ENCODE measurements at regions not wholly inside any gene's neighbourhood (a gene's known extent, or its start where the extent isn't known, plus 50 kb on each side); places are given as distances from the start of the nearest gene placed in this dataset.

DNA sequence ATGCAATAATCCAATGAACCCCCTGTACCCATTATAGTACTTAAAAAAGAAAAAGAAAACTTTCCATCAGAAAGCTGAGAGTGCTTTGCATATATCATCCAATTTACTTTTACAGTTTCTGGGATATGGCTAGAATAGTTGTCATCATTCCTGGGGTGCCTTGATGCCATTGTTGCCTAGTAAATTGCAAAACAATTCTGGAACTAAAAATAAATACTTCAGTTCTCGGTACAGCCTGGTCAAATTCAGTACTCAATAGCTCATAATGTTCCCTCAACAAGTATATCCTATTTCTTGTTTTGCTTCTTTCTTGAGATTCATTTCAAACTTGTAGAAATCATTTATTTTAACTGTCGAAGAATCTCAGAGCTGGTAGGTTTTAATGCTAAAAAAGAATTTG is 334.7 kb upstream of the MDFIC2 start:
- Histone ChIP-seq H3K4me1 (ENCODE audit: control insufficient read depth in 4 of 4, insufficient read depth in 4 of 4, low read length in 3 of 4) (no peaks in the 10 kb centered on the region), H3K36me3 (ENCODE audit: control insufficient read depth in 4 of 4, insufficient read depth in 3 of 4, low read depth in 1 of 4, low read length in 3 of 4) (no peaks in the 10 kb centered on the region), H3K4me3 (ENCODE audit: low read depth in 1 of 3, low read length in 3 of 3) (no peak overlapping the region), H3K27ac (ENCODE audit: low read depth in 1 of 2, low read length in 2 of 2) (no peak overlapping the region), H3K27me3 (ENCODE audit: control insufficient read depth in 4 of 4, insufficient read depth in 4 of 4, low read length in 3 of 4) (no peaks in the 10 kb centered on the region), H3K9me3 (ENCODE audit: control insufficient read depth in 4 of 4, low read length in 3 of 4) (no peaks in the 10 kb centered on the region), H3K9ac (ENCODE audit: low read depth in 1 of 2, low read length in 2 of 2) (no peak overlapping the region)
- DNase-seq (ENCODE audit: low spot score): no peak
- 86% methylated on average over 2 of the region's 2 CpGs for WGBS
- no peak for TF ChIP-seq RXRA (IDR thresholded peaks at IDR 0.05)
- TF ChIP-seq TAF1 (conservative IDR thresholded peaks at IDR 0.05): no peak
- TF ChIP-seq, protein P1, sequence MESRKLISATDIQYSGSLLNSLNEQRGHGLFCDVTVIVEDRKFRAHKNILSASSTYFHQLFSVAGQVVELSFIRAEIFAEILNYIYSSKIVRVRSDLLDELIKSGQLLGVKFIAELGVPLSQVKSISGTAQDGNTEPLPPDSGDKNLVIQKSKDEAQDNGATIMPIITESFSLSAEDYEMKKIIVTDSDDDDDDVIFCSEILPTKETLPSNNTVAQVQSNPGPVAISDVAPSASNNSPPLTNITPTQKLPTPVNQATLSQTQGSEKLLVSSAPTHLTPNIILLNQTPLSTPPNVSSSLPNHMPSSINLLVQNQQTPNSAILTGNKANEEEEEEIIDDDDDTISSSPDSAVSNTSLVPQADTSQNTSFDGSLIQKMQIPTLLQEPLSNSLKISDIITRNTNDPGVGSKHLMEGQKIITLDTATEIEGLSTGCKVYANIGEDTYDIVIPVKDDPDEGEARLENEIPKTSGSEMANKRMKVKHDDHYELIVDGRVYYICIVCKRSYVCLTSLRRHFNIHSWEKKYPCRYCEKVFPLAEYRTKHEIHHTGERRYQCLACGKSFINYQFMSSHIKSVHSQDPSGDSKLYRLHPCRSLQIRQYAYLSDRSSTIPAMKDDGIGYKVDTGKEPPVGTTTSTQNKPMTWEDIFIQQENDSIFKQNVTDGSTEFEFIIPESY (IDR thresholded peaks at IDR 0.05): no peak
- no peak for TF ChIP-seq EGR1 (IDR thresholded peaks at IDR 0.05; ENCODE audit: low read depth in 2 of 2)
- TF ChIP-seq YY1 (IDR thresholded peaks at IDR 0.05): no peak
- TF ChIP-seq, protein P2, sequence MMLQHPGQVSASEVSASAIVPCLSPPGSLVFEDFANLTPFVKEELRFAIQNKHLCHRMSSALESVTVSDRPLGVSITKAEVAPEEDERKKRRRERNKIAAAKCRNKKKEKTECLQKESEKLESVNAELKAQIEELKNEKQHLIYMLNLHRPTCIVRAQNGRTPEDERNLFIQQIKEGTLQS (IDR thresholded peaks at IDR 0.05): no peak
- TF ChIP-seq HNF4A (conservative IDR thresholded peaks at IDR 0.05): no peak

DNA sequence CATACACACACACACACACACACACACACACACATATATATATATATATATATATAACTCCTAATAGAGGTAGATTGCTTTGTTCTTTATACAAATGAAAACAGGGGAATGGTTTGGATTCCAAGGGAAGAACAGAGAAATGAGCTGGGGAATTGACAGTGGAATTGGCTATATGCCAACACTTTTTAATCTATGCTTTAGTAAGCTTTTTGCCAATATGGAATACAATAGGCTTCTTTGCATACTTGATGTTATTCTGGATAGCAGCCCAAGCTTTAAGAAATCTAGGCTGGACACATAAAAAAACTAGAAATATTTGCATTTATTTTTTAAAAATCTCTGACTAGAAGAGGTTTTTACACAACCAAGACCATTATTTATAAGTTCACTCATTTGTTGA is 334.2 kb upstream of the MDFIC2 start:
- Histone ChIP-seq H3K9ac (ENCODE audit: low read depth in 1 of 2, low read length in 2 of 2) (no peak overlapping the region), H3K4me3 (ENCODE audit: low read depth in 1 of 3, low read length in 3 of 3) (no peak overlapping the region), H3K27me3 (ENCODE audit: control insufficient read depth in 4 of 4, insufficient read depth in 4 of 4, low read length in 3 of 4) (no peaks in the 10 kb centered on the region), H3K36me3 (ENCODE audit: control insufficient read depth in 4 of 4, insufficient read depth in 3 of 4, low read depth in 1 of 4, low read length in 3 of 4) (no peaks in the 10 kb centered on the region), H3K4me1 (ENCODE audit: control insufficient read depth in 4 of 4, insufficient read depth in 4 of 4, low read length in 3 of 4) (no peaks in the 10 kb centered on the region), H3K27ac (ENCODE audit: low read depth in 1 of 2, low read length in 2 of 2) (no peak overlapping the region), H3K9me3 (ENCODE audit: control insufficient read depth in 4 of 4, low read length in 3 of 4) (no peaks in the 10 kb centered on the region)
- TF ChIP-seq, protein P1 (IDR thresholded peaks at IDR 0.05): no peak
- TF ChIP-seq NR2F2 (IDR thresholded peaks at IDR 0.05) (no peak), TAF1 (conservative IDR thresholded peaks at IDR 0.05) (no peak), GABPA (IDR thresholded peaks at IDR 0.05 in 1 of 2, conservative IDR thresholded peaks at IDR 0.05 in 1 of 2) (no peak), HNF4G (IDR thresholded peaks at IDR 0.05) (no peak), SP1 (IDR thresholded peaks at IDR 0.05) (no peak), JUND (IDR thresholded peaks at IDR 0.05) (no peak), RAD21 (IDR thresholded peaks at IDR 0.05) (no peak), RXRA (IDR thresholded peaks at IDR 0.05) (no peak), FOXA2 (IDR thresholded peaks at IDR 0.05) (no peak)
- TF ChIP-seq, protein P3, sequence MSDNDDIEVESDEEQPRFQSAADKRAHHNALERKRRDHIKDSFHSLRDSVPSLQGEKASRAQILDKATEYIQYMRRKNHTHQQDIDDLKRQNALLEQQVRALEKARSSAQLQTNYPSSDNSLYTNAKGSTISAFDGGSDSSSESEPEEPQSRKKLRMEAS (IDR thresholded peaks at IDR 0.05): no peak
- TF ChIP-seq, protein P2 (IDR thresholded peaks at IDR 0.05): no peak
- TF ChIP-seq, protein P4, sequence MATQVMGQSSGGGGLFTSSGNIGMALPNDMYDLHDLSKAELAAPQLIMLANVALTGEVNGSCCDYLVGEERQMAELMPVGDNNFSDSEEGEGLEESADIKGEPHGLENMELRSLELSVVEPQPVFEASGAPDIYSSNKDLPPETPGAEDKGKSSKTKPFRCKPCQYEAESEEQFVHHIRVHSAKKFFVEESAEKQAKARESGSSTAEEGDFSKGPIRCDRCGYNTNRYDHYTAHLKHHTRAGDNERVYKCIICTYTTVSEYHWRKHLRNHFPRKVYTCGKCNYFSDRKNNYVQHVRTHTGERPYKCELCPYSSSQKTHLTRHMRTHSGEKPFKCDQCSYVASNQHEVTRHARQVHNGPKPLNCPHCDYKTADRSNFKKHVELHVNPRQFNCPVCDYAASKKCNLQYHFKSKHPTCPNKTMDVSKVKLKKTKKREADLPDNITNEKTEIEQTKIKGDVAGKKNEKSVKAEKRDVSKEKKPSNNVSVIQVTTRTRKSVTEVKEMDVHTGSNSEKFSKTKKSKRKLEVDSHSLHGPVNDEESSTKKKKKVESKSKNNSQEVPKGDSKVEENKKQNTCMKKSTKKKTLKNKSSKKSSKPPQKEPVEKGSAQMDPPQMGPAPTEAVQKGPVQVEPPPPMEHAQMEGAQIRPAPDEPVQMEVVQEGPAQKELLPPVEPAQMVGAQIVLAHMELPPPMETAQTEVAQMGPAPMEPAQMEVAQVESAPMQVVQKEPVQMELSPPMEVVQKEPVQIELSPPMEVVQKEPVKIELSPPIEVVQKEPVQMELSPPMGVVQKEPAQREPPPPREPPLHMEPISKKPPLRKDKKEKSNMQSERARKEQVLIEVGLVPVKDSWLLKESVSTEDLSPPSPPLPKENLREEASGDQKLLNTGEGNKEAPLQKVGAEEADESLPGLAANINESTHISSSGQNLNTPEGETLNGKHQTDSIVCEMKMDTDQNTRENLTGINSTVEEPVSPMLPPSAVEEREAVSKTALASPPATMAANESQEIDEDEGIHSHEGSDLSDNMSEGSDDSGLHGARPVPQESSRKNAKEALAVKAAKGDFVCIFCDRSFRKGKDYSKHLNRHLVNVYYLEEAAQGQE (IDR thresholded peaks at IDR 0.05): no peak
- TF ChIP-seq, protein P5, sequence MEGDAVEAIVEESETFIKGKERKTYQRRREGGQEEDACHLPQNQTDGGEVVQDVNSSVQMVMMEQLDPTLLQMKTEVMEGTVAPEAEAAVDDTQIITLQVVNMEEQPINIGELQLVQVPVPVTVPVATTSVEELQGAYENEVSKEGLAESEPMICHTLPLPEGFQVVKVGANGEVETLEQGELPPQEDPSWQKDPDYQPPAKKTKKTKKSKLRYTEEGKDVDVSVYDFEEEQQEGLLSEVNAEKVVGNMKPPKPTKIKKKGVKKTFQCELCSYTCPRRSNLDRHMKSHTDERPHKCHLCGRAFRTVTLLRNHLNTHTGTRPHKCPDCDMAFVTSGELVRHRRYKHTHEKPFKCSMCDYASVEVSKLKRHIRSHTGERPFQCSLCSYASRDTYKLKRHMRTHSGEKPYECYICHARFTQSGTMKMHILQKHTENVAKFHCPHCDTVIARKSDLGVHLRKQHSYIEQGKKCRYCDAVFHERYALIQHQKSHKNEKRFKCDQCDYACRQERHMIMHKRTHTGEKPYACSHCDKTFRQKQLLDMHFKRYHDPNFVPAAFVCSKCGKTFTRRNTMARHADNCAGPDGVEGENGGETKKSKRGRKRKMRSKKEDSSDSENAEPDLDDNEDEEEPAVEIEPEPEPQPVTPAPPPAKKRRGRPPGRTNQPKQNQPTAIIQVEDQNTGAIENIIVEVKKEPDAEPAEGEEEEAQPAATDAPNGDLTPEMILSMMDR (IDR thresholded peaks at IDR 0.05; ENCODE audit: low read depth, low read length, missing input control): no peak
- DNase-seq (ENCODE audit: low spot score): no peak

Data from liver (tissue), 8 donors.